ENCODE measurements at regions not wholly inside any gene's neighbourhood (a gene's known extent, or its start where the extent isn't known, plus 50 kb on each side); places are given as distances from the start of the nearest gene placed in this dataset.

- no peak for TF ChIP-seq POLR2A (IDR thresholded peaks at IDR 0.05)
- no peak for TF ChIP-seq CTCF (IDR thresholded peaks at IDR 0.05)
Observed at GRCh38 chr10:78109210-78109609, 75.5 kb downstream of the RPS24 start.

Data from tibial nerve (tissue), 3 donors.